Fibroblast of villous mesenchyme (primary cell): ENCODE measurements at regions not wholly inside any gene's neighbourhood (a gene's known extent, or its start where the extent isn't known, plus 50 kb on each side); places are given as distances from the start of the nearest gene placed in this dataset.

ENCODE experiments used
- DNase-seq: peaks from one replicate; pipeline ENCODE4 v3.0.0-alpha.2; 2010; ENCODE audit warnings: low read depth
- H3K4me3 ChIP-seq: 2 replicates; pipeline ENCODE4 v1.5.1; 2011; ENCODE audit warnings: low read depth, mild to moderate bottlenecking, low read length
- CTCF ChIP-seq: IDR thresholded peaks from 2 replicates; pipeline ENCODE4 v1.5.1; 2012; ENCODE audit warnings: low read depth, mild to moderate bottlenecking, low read length; ENCODE audit not compliant: insufficient read depth

- no peak for TF ChIP-seq CTCF
- no peak for DNase-seq
- H3K4me3 ChIP-seq = no peak overlapping the region
Measured at GRCh38 chr5:135217669-135218485, 181.2 kb downstream of the MACROH2A1 start.

GRCh38 chr5:135216471-135217343 is 182.3 kb downstream of the MACROH2A1 start:
- no peak overlapping the region for H3K4me3 ChIP-seq
- TF ChIP-seq CTCF = no peak
- DNase-seq = no peak

- no peak for DNase-seq
Measured at GRCh38 chr5:135215617-135216470, 181.8 kb upstream of the PITX1 start.

GRCh38 chr5:135214897-135215616 is 181.0 kb upstream of the PITX1 start:
- peak; percentile 72 for DNase-seq
- no peak for TF ChIP-seq CTCF
- H3K4me3 ChIP-seq = no peak overlapping the region

More at GRCh38 chr5:135215617-135216470, 181.8 kb upstream of the PITX1 start:
- TF ChIP-seq CTCF = no peak
- no peak overlapping the region for H3K4me3 ChIP-seq

GRCh38 chr5:135213466-135214239 is 179.6 kb upstream of the PITX1 start:
- TF ChIP-seq CTCF = no peak
- H3K4me3 ChIP-seq = no peak overlapping the region
- DNase-seq = no peak
